GM13977 (cell line): ENCODE measurements at regions not wholly inside any gene's neighbourhood (a gene's known extent, or its start where the extent isn't known, plus 50 kb on each side); places are given as distances from the start of the nearest gene placed in this dataset.
"Not testable (repeated sequence)": the region's sequence is repeated elsewhere in the genome, so short reads cannot be mapped to it uniquely, and the experiment has no call there.

Source experiments
- DNase-seq: peaks from one replicate; pipeline ENCODE4 v3.0.0; 2012; ENCODE audit warnings: low spot score
- in situ Hi-C: fragments of 300-500 bp; cut with MboI; formaldehyde crosslinking; loops from one replicate; pipeline ENCODE4 v1.12.0; 2022; ENCODE audit warnings: low sequenced_read_pairs, low pct_unique_long_range_greater_than_20kb, mixed read lengths, inconsistent platforms; ENCODE audit not compliant: unreplicated experiment
- TF ChIP-seq, protein P1 (sequence below): IDR thresholded peaks from 2 replicates; pipeline ENCODE4 v1.5.1; 2012; ENCODE audit warnings: mild to moderate bottlenecking, control low read depth; ENCODE audit not compliant: insufficient read depth; ENCODE audit errors: extremely low read depth, missing control alignments

DNA sequence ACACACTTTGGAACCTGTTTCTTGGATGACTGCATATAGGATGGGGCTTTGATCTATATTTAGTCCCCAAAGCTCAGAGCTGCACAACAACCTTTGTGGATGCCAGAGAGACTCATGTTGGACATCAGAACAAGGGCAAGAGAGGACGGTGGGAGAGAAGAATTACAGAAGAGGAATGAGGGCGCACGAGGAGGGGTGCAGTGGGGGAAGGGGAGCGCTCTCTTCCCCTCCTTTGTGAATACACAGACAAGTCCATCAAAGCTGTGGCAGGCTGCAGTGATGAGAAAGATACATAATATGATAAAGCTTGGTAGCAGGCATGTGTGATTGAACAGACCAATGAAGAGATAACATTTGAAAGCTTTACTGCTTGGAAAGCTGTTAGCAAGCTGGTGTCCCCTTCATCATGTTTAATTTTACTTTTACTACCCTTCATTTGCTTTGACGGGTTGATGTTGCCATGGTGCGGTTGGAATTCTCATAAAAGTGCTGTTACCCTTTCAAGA, 857.8 kb downstream of the KCNMA1 start:
- no peak for DNase-seq
- TF ChIP-seq, protein P1, sequence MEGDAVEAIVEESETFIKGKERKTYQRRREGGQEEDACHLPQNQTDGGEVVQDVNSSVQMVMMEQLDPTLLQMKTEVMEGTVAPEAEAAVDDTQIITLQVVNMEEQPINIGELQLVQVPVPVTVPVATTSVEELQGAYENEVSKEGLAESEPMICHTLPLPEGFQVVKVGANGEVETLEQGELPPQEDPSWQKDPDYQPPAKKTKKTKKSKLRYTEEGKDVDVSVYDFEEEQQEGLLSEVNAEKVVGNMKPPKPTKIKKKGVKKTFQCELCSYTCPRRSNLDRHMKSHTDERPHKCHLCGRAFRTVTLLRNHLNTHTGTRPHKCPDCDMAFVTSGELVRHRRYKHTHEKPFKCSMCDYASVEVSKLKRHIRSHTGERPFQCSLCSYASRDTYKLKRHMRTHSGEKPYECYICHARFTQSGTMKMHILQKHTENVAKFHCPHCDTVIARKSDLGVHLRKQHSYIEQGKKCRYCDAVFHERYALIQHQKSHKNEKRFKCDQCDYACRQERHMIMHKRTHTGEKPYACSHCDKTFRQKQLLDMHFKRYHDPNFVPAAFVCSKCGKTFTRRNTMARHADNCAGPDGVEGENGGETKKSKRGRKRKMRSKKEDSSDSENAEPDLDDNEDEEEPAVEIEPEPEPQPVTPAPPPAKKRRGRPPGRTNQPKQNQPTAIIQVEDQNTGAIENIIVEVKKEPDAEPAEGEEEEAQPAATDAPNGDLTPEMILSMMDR: no peak
- in situ Hi-C loops: no loop called here

DNA sequence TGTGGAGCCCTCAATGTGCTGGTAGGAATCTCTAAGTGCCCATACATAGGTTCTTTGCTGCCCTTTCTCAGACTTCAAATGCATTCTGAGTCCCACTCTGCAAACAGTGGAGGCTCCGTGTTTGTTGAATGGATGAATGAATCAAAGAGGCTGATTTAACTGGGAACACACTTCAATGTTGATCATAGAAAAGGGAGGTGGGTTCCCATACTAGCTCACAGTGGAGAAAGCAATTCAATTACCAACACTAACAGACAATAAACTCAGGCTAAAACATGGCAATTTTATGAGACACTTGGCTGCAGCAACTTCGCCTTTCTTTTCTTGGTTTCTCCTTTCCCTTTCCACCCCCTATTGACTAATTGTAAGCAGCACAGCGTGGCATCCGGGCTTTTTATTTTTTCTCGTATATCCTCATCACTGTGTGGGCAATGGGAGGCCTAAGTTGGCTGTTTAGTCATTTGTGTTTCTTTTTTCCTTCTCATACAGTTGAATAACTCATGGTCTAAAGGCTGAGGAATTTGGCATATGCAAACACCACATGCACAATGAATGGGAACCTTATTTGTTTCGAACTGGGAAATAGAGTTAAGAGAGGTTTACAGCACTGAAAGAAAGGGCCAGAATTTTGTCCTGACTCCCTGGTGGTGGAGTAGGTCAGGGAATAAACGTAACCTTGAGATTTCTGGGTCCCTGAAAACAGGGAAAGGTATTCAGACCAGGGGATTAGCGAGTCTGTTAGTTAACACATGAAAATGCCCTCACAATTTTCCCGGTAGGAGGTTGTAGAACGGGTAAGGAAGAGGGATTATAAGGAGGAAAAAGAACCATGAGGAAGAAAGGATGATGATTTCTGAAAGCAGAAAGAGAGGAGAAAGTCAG, 858.5 kb downstream of the KCNMA1 start:
- no peak for DNase-seq
- TF ChIP-seq, protein P1: no peak
- in situ Hi-C loops: no loop called here

DNA sequence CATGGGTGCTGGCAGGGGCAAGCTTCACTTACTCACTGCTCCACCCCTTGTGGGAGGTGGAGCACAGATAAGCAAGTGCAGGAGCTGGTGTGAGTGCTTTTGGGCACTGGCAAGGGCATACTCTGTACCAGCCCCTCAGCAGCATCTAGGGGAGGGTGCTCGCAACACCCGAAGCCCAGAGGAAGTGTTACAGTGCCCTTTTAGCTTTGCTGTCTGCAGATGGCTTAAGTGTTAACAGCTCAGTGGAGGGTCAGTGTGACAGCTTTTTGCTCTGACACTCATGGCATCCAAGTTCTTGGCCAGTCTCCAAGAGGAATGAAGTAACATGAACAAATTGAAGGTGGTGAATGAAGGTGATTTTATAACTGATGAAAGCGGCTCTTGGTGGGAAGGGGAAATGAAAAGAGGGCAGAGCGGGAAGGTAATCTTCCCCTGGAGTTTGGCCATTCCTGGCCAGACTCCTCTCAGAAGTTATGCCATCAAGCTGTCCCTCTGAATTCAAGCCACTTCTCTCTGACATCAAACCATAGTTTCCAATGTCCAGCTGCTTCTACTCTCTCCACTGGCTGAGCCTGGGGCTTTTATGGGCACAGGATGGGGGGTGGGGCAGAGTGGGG, 862.5 kb downstream of the KCNMA1 start:
- DNase-seq: no peak
- in situ Hi-C loops: no loop called here
- TF ChIP-seq, protein P1: no peak

DNA sequence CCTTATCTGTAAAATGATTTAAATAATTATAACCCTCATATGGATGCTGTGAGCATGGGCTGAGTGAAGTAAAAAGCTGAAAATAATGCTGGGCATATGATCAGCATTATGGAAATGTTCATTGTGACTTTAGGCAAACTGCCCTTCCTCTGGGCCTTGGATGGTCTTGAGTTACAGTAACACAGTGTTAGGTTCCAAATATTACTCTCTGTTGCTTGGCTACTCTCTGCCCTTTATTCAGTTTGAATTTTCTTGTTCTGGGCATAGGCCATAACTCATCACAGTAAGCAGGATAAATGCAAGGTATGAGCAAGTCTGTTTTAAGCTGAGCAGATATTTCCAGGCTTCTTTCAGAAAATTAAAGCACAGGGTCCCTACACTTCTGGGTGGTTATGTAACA, 868.0 kb downstream of the KCNMA1 start:
- in situ Hi-C loops: no loop called here
- TF ChIP-seq, protein P1: no peak
- no peak for DNase-seq

DNA sequence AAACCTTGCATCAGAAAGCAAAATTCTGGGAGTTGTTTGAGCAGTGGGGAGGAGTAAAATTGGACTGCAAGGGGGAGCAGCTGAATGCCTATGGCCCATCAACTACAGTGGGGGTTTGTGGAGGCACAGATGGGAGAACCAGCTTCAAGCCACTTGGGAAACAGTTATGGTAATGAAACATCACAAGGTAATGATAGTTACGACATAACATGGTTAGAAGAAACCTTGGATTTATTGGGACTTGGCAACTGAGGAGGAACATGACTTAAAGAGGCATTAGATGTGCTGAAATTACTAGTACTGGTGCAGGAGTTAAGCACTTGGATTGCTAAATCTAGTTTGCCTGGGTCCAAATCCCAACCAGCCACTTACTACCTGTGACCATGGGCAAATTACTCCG, 868.4 kb downstream of the KCNMA1 start:
- in situ Hi-C loops: no loop called here
- TF ChIP-seq, protein P1: no peak
- no peak for DNase-seq

DNA sequence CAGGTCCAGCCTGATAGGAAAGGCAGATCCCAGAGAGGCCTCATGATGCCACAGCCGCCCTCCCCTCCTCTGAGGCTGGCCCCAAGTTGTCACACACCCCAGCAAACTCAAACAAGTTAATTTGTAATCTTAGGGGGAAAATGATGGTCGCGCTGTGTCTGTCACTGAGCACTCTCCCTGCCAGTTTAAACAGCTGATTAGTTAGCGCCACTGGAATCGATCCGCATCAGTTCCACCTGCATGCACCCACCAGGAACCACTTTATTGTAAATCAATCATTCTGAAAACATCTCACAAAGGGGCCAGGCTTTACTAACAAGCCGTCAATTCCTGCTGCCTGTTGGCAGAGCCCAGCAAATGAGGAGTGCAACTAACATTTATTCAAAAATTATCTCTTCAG, 870.9 kb downstream of the KCNMA1 start:
- no peak for DNase-seq
- in situ Hi-C loops: no loop called here
- TF ChIP-seq, protein P1: no peak

DNA sequence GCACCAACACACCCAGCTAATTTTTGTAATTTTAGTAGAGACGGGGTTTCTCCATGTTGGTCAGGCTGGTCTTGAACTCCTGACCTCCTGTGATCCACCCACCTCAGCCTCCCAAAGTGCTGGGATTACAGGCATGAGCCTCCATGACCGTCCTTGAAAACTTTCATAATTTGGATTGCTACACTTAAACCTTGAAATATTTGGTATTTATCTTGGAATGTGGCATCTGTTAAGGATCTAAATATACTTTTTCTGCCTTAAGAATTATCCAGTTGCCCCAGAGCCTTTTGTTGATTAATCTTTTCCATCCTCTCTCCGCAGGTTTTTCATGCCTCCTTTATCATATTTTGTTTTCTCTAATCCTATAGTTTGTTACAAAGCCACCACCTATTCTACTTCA, 872.7 kb downstream of the KCNMA1 start:
- in situ Hi-C loops, DNase-seq: not testable (repeated sequence)
